SK-N-MC (cell line): ENCODE measurements at regions not wholly inside any gene's neighbourhood (a gene's known extent, or its start where the extent isn't known, plus 50 kb on each side); places are given as distances from the start of the nearest gene placed in this dataset.

Experiments used
- DNase-seq: peaks from one replicate; pipeline ENCODE4 v3.0.0-alpha.2; 2011; ENCODE audit warnings: low read depth, low spot score
- H3K27ac ChIP-seq: fragments of 200-600 bp; sonication (generic); 2 replicates; pipeline ENCODE4 v1.5.1; 2016; ENCODE audit warnings: mixed run types
- H3K36me3 ChIP-seq: fragments of 200-600 bp; sonication (generic); 2 replicates; pipeline ENCODE4 v1.6.1; 2017; ENCODE audit warnings: antibody characterized with exemption, low read length, mixed read lengths; ENCODE audit not compliant: insufficient read depth
- H3K4me3 ChIP-seq: fragments of 200-600 bp; sonication (generic); 2 replicates; pipeline ENCODE4 v1.5.1; 2016
- H3K9ac ChIP-seq: fragments of 200-600 bp; sonication (generic); 2 replicates; pipeline ENCODE4 v1.8.0; 2017; ENCODE audit warnings: mixed run types, mixed read lengths; ENCODE audit not compliant: insufficient read length
- H3K9me3 ChIP-seq: fragments of 200-600 bp; sonication (generic); 2 replicates; pipeline ENCODE4 v1.6.1; 2017; ENCODE audit warnings: low read depth, mild to moderate bottlenecking, antibody characterized with exemption, low read length, moderate library complexity, mixed read lengths
- EZH2 ChIP-seq: fragments of 200-600 bp; sonication (generic); IDR thresholded peaks from one replicate; pipeline ENCODE4 v1.6.1; 2017; ENCODE audit warnings: antibody characterized with exemption
- FOXP2 ChIP-seq: optimal IDR thresholded peaks from 2 replicates; pipeline ENCODE3; 2011; ENCODE audit warnings: mild to moderate bottlenecking, moderate library complexity; ENCODE audit not compliant: insufficient read depth; ENCODE audit errors: extremely low read length, control extremely low read depth
- POLR2AphosphoS5 ChIP-seq: IDR thresholded peaks from 2 replicates; pipeline ENCODE4 v1.6.1; 2012; ENCODE audit warnings: mild to moderate bottlenecking, low read depth, low read length, borderline replicate concordance

- Histone ChIP-seq H3K27ac (no peak overlapping the region), H3K4me3 (no peak overlapping the region), H3K36me3 (no peaks in the 10 kb centered on the region), H3K9me3 (no peaks in the 10 kb centered on the region), H3K9ac (no peak overlapping the region)
- TF ChIP-seq EZH2 (no peak), FOXP2 (no peak), POLR2AphosphoS5 (no peak)
- no peak for DNase-seq
Measured at GRCh38 chr14:49315570-49315969, 270.6 kb downstream of the RPS29 start.

GRCh38 chr14:49314737-49315136, 271.4 kb downstream of the RPS29 start:
- Histone ChIP-seq H3K9me3 (no peaks in the 10 kb centered on the region), H3K4me3 (no peak overlapping the region), H3K27ac (no peak overlapping the region), H3K36me3 (no peaks in the 10 kb centered on the region), H3K9ac (no peak overlapping the region)
- TF ChIP-seq EZH2 = no peak
- no peak for TF ChIP-seq POLR2AphosphoS5
- no peak for TF ChIP-seq FOXP2
- DNase-seq = no peak

GRCh38 chr14:49313108-49313507, 273.1 kb downstream of the RPS29 start:
- no peak overlapping the region for H3K9ac ChIP-seq
- H3K27ac ChIP-seq = no peak overlapping the region
- no peaks in the 10 kb centered on the region for H3K36me3 ChIP-seq
- TF ChIP-seq POLR2AphosphoS5 = no peak
- TF ChIP-seq EZH2 = no peak
- no peak for TF ChIP-seq FOXP2
- no peaks in the 10 kb centered on the region for H3K9me3 ChIP-seq
- H3K4me3 ChIP-seq = no peak overlapping the region
- no peak for DNase-seq

GRCh38 chr14:49310298-49310697, 275.9 kb downstream of the RPS29 start:
- Histone ChIP-seq H3K9me3 (no peaks in the 10 kb centered on the region), H3K36me3 (no peaks in the 10 kb centered on the region), H3K4me3 (no peak overlapping the region), H3K27ac (no peak overlapping the region), H3K9ac (no peak overlapping the region)
- TF ChIP-seq EZH2 = no peak
- no peak for TF ChIP-seq POLR2AphosphoS5
- TF ChIP-seq FOXP2 = no peak
- no peak for DNase-seq

- DNase-seq = peak; percentile 14
- H3K4me3 ChIP-seq = no peak overlapping the region
- no peaks in the 10 kb centered on the region for H3K9me3 ChIP-seq
- H3K27ac ChIP-seq = no peak overlapping the region
- TF ChIP-seq EZH2 (no peak), FOXP2 (no peak), POLR2AphosphoS5 (no peak)
- no peaks in the 10 kb centered on the region for H3K36me3 ChIP-seq
- no peak overlapping the region for H3K9ac ChIP-seq
Measured at GRCh38 chr14:49306152-49306751, 279.9 kb downstream of the RPS29 start.

- Histone ChIP-seq H3K9ac (no peak overlapping the region), H3K4me3 (no peak overlapping the region), H3K27ac (no peak overlapping the region), H3K36me3 (no peaks in the 10 kb centered on the region), H3K9me3 (no peaks in the 10 kb centered on the region)
- TF ChIP-seq EZH2 = no peak
- TF ChIP-seq FOXP2 = no peak
- TF ChIP-seq POLR2AphosphoS5 = no peak
- peak; percentile 16 for DNase-seq
Measured at GRCh38 chr14:49303946-49304516, 282.1 kb downstream of the RPS29 start.

- no peaks in the 10 kb centered on the region for H3K9me3 ChIP-seq
- DNase-seq = no peak
- no peak overlapping the region for H3K27ac ChIP-seq
- TF ChIP-seq POLR2AphosphoS5 = no peak
- no peak for TF ChIP-seq FOXP2
- TF ChIP-seq EZH2 = no peak
- no peaks in the 10 kb centered on the region for H3K36me3 ChIP-seq
- H3K9ac ChIP-seq = no peak overlapping the region
- H3K4me3 ChIP-seq = no peak overlapping the region
Measured at GRCh38 chr14:49297102-49297501, 289.1 kb downstream of the RPS29 start.

GRCh38 chr14:49294621-49295148, 291.5 kb downstream of the RPS29 start:
- no peak overlapping the region for H3K4me3 ChIP-seq
- no peak overlapping the region for H3K9ac ChIP-seq
- no peak for DNase-seq
- H3K27ac ChIP-seq = no peak overlapping the region
- TF ChIP-seq POLR2AphosphoS5 (no peak), FOXP2 (no peak)
- H3K36me3 ChIP-seq = no peaks in the 10 kb centered on the region
- no peaks in the 10 kb centered on the region for H3K9me3 ChIP-seq

GRCh38 chr14:49287004-49287403, 299.2 kb downstream of the RPS29 start:
- Histone ChIP-seq H3K27ac (no peak overlapping the region), H3K36me3 (no peaks in the 10 kb centered on the region), H3K4me3 (no peak overlapping the region), H3K9ac (no peak overlapping the region), H3K9me3 (no peaks in the 10 kb centered on the region)
- no peak for DNase-seq
- TF ChIP-seq EZH2 = no peak
- no peak for TF ChIP-seq FOXP2
- TF ChIP-seq POLR2AphosphoS5 = no peak
